ENCODE measurements at regions not wholly inside any gene's neighbourhood (a gene's known extent, or its start where the extent isn't known, plus 50 kb on each side); places are given as distances from the start of the nearest gene placed in this dataset.

GRCh38 chr6:15734118-15734897 is 71.5 kb upstream of the DTNBP1 start:
- no peak for DNase-seq (ENCODE audit: low read depth in 2 of 2)

GRCh38 chr6:15730922-15731321 is 68.1 kb upstream of the DTNBP1 start:
- DNase-seq (ENCODE audit: low read depth in 2 of 2), result no peak

DNA sequence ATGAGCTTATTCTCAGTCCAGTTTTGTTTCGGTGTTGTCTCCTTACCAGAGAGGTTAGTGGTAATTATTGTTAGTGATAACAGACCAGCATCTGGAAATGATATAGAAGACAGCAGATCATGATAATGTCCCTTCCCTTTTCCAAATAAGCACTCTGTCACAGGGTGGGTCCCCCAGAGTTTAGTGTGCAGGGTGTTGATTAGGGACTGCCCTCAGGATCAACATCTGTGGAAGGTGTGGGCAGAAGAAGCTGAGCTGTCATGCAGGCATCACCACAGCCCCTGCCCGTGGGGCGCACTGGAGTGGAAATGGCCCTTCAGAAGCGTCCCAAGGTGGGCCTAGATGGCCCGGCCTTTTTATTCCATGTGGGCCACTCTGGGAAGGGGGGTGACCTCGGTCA is 67.6 kb upstream of the DTNBP1 start:
- no peak for DNase-seq (ENCODE audit: low read depth in 2 of 2)

DNA sequence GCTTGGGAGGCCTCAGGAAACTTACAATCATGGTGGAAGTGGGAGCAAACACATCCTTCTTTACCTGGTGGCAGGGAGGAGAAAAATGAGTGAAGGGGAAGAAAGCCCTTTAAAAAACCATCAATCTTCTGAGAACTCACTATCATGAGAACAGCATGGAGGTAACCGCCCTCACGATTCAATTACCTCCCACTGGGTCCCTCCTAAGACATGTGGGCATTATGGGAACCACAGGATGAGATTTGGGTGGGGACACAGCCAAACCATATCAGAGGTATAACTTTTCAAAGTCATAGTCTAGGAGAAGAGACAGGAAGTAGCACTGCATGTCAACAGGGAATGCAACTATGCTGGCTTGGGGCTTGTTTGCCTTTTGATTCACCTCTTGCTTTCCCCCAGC is 59.9 kb upstream of the DTNBP1 start:
- DNase-seq (ENCODE audit: low read depth in 2 of 2), result no peak

DNA sequence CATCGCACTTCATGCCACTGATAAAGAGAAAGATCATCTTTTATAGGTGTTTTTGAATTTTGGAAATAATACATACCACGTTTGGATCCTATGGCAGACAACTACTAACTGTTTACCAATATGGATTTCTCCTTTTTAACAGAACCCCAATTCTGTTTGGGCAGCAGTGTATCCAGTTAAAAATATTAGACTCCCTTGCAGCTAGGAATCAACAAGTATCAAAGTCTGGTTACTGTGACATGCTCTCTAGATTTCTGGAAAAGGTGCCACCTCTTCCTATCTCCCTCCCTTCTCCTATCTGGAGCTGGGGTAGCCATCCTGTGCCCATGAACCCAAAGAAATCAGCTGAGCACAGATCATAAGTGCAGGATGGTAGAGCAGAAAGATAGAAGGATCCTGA is 54.1 kb upstream of the DTNBP1 start:
- DNase-seq (ENCODE audit: low read depth in 2 of 2), result no peak

DNA sequence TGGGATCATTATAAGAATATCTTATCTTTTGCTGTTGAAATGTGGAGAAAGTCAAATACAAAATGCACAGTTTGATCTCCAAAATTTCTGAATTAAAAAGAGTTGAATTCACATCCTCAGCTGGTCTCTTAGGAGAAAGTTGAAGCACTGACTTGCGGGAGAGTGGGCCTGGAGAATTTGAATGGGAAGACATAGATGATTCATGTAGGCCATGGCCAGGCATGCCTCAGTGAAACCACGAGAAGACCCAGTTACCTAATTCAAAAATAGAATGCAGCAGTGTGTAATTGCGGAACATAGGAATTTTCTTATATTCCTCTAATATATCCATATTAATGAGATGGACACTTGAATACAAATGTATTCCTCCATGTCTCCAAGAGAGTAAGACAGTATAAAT is 53.0 kb upstream of the DTNBP1 start:
- no peak for DNase-seq (ENCODE audit: low read depth in 2 of 2)

DNA sequence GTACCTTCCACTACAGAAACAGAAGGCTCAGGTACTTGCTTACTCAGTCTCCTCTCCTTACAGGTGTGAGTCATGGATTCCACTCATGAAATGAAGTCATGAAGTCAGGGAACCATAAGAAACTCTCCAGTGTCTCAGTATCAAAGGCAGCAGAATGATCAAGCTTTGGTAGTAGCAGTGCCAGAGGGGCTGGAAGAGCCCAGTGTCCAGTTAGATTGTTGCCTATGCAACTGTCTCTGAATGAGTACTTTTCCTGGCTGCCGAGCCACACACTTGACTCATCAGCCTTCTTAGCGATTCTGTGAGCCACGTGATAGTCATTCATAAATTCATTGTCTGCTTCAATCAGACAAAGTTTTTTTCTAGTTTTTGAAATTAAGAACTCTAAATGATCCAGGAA is 52.2 kb upstream of the DTNBP1 start:
- DNase-seq (ENCODE audit: low read depth in 2 of 2), result no peak

GRCh38 chr6:15714658-15715057 is 51.8 kb upstream of the DTNBP1 start:
- no peak for DNase-seq (ENCODE audit: low read depth in 2 of 2)

DNA sequence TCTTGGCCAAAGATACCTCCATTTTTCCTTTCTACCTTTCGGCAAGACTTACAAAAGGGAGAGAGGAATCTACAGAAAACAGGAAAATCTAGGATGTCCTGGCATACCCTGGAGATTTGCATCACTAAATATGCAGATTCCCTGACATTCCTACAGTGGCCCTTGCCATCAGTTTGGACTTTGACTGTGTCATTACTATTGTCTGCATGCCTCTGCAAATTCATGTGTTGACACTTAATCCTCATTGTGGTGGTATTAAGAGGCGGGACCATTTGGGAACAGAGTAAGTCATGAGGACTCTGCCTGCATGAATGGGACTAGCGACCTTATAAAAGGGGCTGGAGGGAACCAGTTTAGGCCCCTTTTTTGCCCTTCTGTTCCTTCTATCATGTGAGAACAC is 50.5 kb upstream of the DTNBP1 start:
- DNase-seq (ENCODE audit: low read depth in 2 of 2), result no peak

DNA sequence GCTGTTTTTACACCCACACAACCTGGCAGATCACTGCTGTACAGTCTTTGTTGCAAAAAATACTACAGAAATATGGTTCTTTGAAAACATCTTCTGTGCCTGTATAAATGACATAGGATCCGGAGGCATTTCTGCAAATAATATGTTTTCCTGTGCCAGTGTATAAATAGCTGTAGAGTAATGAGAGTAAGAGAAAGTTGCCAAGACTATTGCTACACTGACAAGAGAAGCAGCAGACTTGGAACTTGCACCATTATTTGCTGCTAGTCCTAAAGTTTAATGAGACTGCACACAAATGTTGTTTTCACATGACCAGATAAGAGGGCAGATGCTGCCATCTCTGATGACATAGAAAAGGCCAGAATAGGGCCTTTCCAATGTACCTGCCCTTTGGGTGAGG is 50.0 kb upstream of the DTNBP1 start:
- DNase-seq (ENCODE audit: low read depth in 2 of 2), result no peak

Measured in stimulated activated CD4-positive, alpha-beta T cell treated with anti-CD3 and anti-CD28 coated beads, Interleukin-12 subunit alpha, Interleukin-12 subunit beta, amount 100 ng/mL, for 24 hours (primary cell).